NCI-H1092 treated with DMSO at 0.1 percent for 48 hours (cell line): ENCODE measurements at regions not wholly inside any gene's neighbourhood (a gene's known extent, or its start where the extent isn't known, plus 50 kb on each side); places are given as distances from the start of the nearest gene placed in this dataset.
"Not testable (repeated sequence)": the region's sequence is repeated elsewhere in the genome, so short reads cannot be mapped to it uniquely, and the experiment has no call there.

Experiments used
- DNase-seq: peaks from one replicate; lab custom pipeline; 2025; lab: John Stamatoyannopoulos, UW

- no peak for DNase-seq
These were observed 418.2 kb upstream of the ZNF717 start for GRCh38 chr3:76203578-76203977.

GRCh38 chr3:76206346-76206745 lies 421.0 kb upstream of the ZNF717 start:
- DNase-seq = no peak

- no peak for DNase-seq
These were observed 427.3 kb upstream of the ZNF717 start for GRCh38 chr3:76212679-76213078.

- no peak for DNase-seq
These were observed 436.9 kb upstream of the ZNF717 start for GRCh38 chr3:76222201-76222600.

GRCh38 chr3:76231258-76231657 lies 445.9 kb upstream of the ZNF717 start:
- DNase-seq = no peak

- no peak for DNase-seq
These were observed 457.8 kb upstream of the ZNF717 start for GRCh38 chr3:76242886-76243753.

- DNase-seq = no peak
These were observed 459.7 kb upstream of the ZNF717 start for GRCh38 chr3:76245073-76245472.

- no peak for DNase-seq
These were observed 460.3 kb upstream of the ZNF717 start for GRCh38 chr3:76245622-76246021.

GRCh38 chr3:76264496-76264895 lies 479.1 kb upstream of the ZNF717 start:
- DNase-seq = no peak

- DNase-seq = no peak
These were observed 479.6 kb upstream of the ZNF717 start for GRCh38 chr3:76264911-76265310.

GRCh38 chr3:76266511-76266910 lies 481.2 kb upstream of the ZNF717 start:
- no peak for DNase-seq

- no peak for DNase-seq
These were observed 482.6 kb upstream of the ZNF717 start for GRCh38 chr3:76267851-76268380.

GRCh38 chr3:76293856-76294255 lies 508.5 kb upstream of the ZNF717 start:
- no peak for DNase-seq

- DNase-seq = no peak
These were observed 515.4 kb upstream of the ZNF717 start for GRCh38 chr3:76300746-76301145.

- no peak for DNase-seq
These were observed 522.2 kb upstream of the ZNF717 start for GRCh38 chr3:76307556-76307955.

GRCh38 chr3:76308541-76308940 lies 523.2 kb upstream of the ZNF717 start:
- DNase-seq = no peak

GRCh38 chr3:76310089-76310488 lies 524.7 kb upstream of the ZNF717 start:
- no peak for DNase-seq

- no peak for DNase-seq
These were observed 525.3 kb upstream of the ZNF717 start for GRCh38 chr3:76310667-76311066.

- DNase-seq = no peak
These were observed 526.6 kb upstream of the ZNF717 start for GRCh38 chr3:76311941-76312340.

GRCh38 chr3:76315906-76316305 lies 530.6 kb upstream of the ZNF717 start:
- not testable (repeated sequence) for DNase-seq

GRCh38 chr3:76321614-76322013 lies 536.3 kb upstream of the ZNF717 start:
- no peak for DNase-seq

- DNase-seq = no peak
These were observed 538.8 kb upstream of the ZNF717 start for GRCh38 chr3:76324101-76324500.

GRCh38 chr3:76345878-76346277 lies 560.5 kb upstream of the ZNF717 start:
- DNase-seq = no peak

GRCh38 chr3:76346690-76347089 lies 561.3 kb upstream of the ZNF717 start:
- no peak for DNase-seq
